ENCODE measurements at regions not wholly inside any gene's neighbourhood (a gene's known extent, or its start where the extent isn't known, plus 50 kb on each side); places are given as distances from the start of the nearest gene placed in this dataset.
A peak's percentile ranks its signal among the peaks of the same experiment; 100 is the strongest.

DNA sequence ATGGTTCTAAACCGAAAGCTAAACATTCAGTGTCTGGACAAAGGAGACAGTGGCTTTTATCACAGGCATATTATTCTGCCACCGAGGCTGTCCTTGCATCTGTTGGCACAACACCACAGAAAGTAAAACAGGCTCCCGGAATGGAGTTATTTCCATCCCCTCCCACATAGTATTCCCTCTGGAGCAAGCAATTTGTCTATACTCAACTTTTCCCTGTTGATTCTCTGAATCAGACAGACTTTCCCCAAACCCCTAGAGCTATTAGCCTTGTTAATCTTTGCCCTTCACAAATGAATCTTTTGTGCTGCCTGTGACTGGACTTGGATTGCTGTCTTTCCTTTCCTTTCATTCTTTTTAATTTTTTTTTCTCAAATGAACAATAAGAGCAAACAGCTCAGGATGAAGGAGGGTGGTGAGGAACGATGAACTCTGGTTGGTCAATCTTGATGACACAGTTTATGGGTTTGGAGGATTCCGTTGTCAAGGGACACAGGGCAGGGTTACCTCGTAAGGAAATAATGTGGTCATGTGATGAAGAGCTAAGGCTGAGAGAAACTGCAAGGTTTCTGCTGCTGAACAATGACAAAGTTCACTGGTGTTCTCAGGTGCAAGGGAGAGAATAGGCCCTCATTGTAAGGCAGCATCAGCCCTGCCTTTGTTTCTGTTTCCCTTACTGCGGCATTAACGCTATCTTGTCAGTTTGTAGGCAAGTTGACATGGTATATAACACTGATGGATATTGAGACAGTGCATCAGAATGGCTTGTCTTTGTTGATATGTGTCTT lies 275.0 kb upstream of the BMP2 start:
- in situ Hi-C loops (cut with MboI) (no loop called here), intact Hi-C loops (cut with micrococcal nuclease; ENCODE audit: unreplicated experiment) (no loop called here)
- H2AFZ ChIP-seq (ENCODE audit: control insufficient read depth, low read depth, low read length), result no peak overlapping the region
- no peaks in the 10 kb centered on the region; a peak in 1 of 4 replicates for H3K27me3 ChIP-seq (replicated peaks in 1 of 2; ENCODE audit: control insufficient read depth in 2 of 2, insufficient read depth in 2 of 2, low read length in 1 of 2)
- ATAC-seq (peak; percentile 84), FAIRE-seq (no peak), DNase-seq (ENCODE audit: low read depth, low spot score) (no peak)
- H3K9me3 ChIP-seq (replicated peaks; ENCODE audit: control insufficient read depth, insufficient read depth, low read length), result no peaks in the 10 kb centered on the region
- H3K4me2 ChIP-seq (ENCODE audit: control insufficient read depth, insufficient read depth), result no peak overlapping the region
- CTCF ChIA-PET, result interaction anchor here (0.5 to 0.7 kb wide), 3 partner anchors 152 to 352 kb away, joined by 3 read pairs; no protein-coding TSS in a partner anchor
- no peak overlapping the region for H3K27ac ChIP-seq (ENCODE audit: control insufficient read depth, insufficient read depth)
- RAD21 ChIA-PET (ENCODE audit: unreplicated experiment), result no interaction called here
- no peaks in the 10 kb centered on the region for H4K20me1 ChIP-seq (ENCODE audit: control insufficient read depth, insufficient read depth)
- H3K4me1 ChIP-seq (ENCODE audit: control insufficient read depth, insufficient read depth, low read length), result no peaks in the 10 kb centered on the region
- SMC1A ChIA-PET (ENCODE audit: uncharacterized antibody, unreplicated experiment), result interaction anchor here (0.8 to 1.2 kb wide), 4 partner anchors 24 to 323 kb away, joined by 3 to 4 read pairs (median 3); no protein-coding TSS in a partner anchor
- H3K36me3 ChIP-seq (ENCODE audit: control insufficient read depth in 2 of 2, insufficient read depth in 2 of 2, low read length in 1 of 2), result no peaks in the 10 kb centered on the region
- no peak overlapping the region for H3K9ac ChIP-seq (ENCODE audit: control insufficient read depth, insufficient read depth, low read length)
- TF ChIP-seq CREM (IDR thresholded peaks at IDR 0.05; ENCODE audit: low read depth), result no peak
- no peak for TF ChIP-seq MAX (IDR thresholded peaks at IDR 0.05; ENCODE audit: low read depth, low read length)
- TF ChIP-seq BACH1 (IDR thresholded peaks at IDR 0.05; ENCODE audit: borderline replicate concordance), result no peak
- no peak for TF ChIP-seq ZSCAN29 (IDR thresholded peaks at IDR 0.05)
- TF ChIP-seq SUZ12 (IDR thresholded peaks at IDR 0.05; ENCODE audit: unreplicated experiment), result no peak
- peak; percentile 32; the same call in 1 of the 2 replicates for TF ChIP-seq RFX5 (IDR thresholded peaks at IDR 0.05; ENCODE audit: low read depth, low read length)
- no peak for TF ChIP-seq PML (IDR thresholded peaks at IDR 0.05; ENCODE audit: low read length)
- no peak for TF ChIP-seq FOXM1 (IDR thresholded peaks at IDR 0.05; ENCODE audit: low read depth, low read length)
- TF ChIP-seq E4F1 (IDR thresholded peaks at IDR 0.05; ENCODE audit: borderline replicate concordance, partially characterized antibody), result no peak
- 0 out of 2 replicates have a peak, but pooled peaks have one; percentile 13 for TF ChIP-seq RAD51 (IDR thresholded peaks at IDR 0.05)
- WGBS (ENCODE audit: insufficient coverage, insufficient replicate concordance, low lambda C conversion rate, missing lambda C conversion rate), result 16% methylated on average over 8 of the region's 8 CpGs
- H3K79me2 ChIP-seq (ENCODE audit: control insufficient read depth, insufficient read depth, low read length), result no peaks in the 10 kb centered on the region
- POLR2A ChIA-PET, result no interaction called here
- BruUV-seq (replicated peaks), result no TSS peak
- no peak overlapping the region for H3K4me3 ChIP-seq

All from GM12878 (cell line).